ENCODE measurements at regions not wholly inside any gene's neighbourhood (a gene's known extent, or its start where the extent isn't known, plus 50 kb on each side); places are given as distances from the start of the nearest gene placed in this dataset.

- Histone ChIP-seq H3K4me1 (ENCODE audit: insufficient read depth, low read length) (no peaks in the 10 kb centered on the region), H3K9ac (ENCODE audit: low read length) (no peak overlapping the region), H3K36me3 (ENCODE audit: low read depth, low read length) (no peaks in the 10 kb centered on the region), H3K27me3 (ENCODE audit: low read length) (no peaks in the 10 kb centered on the region), H3K27ac (ENCODE audit: low read length) (no peak overlapping the region), H4K20me1 (ENCODE audit: low read length) (no peaks in the 10 kb centered on the region), H3K4me2 (ENCODE audit: low read length) (no peak overlapping the region), H3K4me3 (ENCODE audit: low read length) (no peak overlapping the region), H3F3A (ENCODE audit: low read length, unreplicated experiment) (no peaks in the 10 kb centered on the region), H3K9me2 (replicated peaks; ENCODE audit: low read length) (no peaks in the 10 kb centered on the region), H3K79me2 (ENCODE audit: low read length) (no peaks in the 10 kb centered on the region), H3K9me3 (ENCODE audit: low read length) (no peaks in the 10 kb centered on the region), H2AFZ (ENCODE audit: low read length) (no peak overlapping the region)
- ATAC-seq (no peak), DNase-seq (no peak)
- no TSS peak for BruUV-seq (replicated peaks)
- ChIA-PET CTCF (no interaction called here), POLR2A (ENCODE audit: unreplicated experiment) (no interaction called here)
- intact Hi-C loops (cut with micrococcal nuclease): no loop called here
- TF ChIP-seq EZH2 (IDR thresholded peaks at IDR 0.05; ENCODE audit: low read length, unreplicated experiment) (no peak), CTCF (conservative IDR thresholded peaks at IDR 0.05; ENCODE audit: low read depth, low read length) (no peak), EZH2phosphoT487 (IDR thresholded peaks at IDR 0.05; ENCODE audit: borderline replicate concordance, low read length) (no peak)
These were observed 530.3 kb upstream of the KLF4 start for GRCh38 chr9:108019821-108020220.

- CTCF ChIA-PET: no interaction called here
- Histone ChIP-seq H3F3A (ENCODE audit: low read length, unreplicated experiment) (no peaks in the 10 kb centered on the region), H3K9me2 (replicated peaks; ENCODE audit: low read length) (no peaks in the 10 kb centered on the region), H3K27ac (ENCODE audit: low read length) (no peak overlapping the region), H3K36me3 (ENCODE audit: low read depth, low read length) (no peaks in the 10 kb centered on the region), H3K27me3 (ENCODE audit: low read length) (no peaks in the 10 kb centered on the region), H3K79me2 (ENCODE audit: low read length) (no peaks in the 10 kb centered on the region), H4K20me1 (ENCODE audit: low read length) (no peaks in the 10 kb centered on the region), H3K4me3 (ENCODE audit: low read length) (no peak overlapping the region), H3K9ac (ENCODE audit: low read length) (no peak overlapping the region), H3K9me3 (ENCODE audit: low read length) (no peaks in the 10 kb centered on the region), H3K4me1 (ENCODE audit: insufficient read depth, low read length) (no peaks in the 10 kb centered on the region), H2AFZ (ENCODE audit: low read length) (no peak overlapping the region), H3K4me2 (ENCODE audit: low read length) (no peak overlapping the region)
- no peak for TF ChIP-seq CTCF (conservative IDR thresholded peaks at IDR 0.05; ENCODE audit: low read depth, low read length)
- no peak for TF ChIP-seq EZH2phosphoT487 (IDR thresholded peaks at IDR 0.05; ENCODE audit: borderline replicate concordance, low read length)
- TF ChIP-seq EZH2 (IDR thresholded peaks at IDR 0.05; ENCODE audit: low read length, unreplicated experiment): no peak
- ATAC-seq (no peak), DNase-seq (no peak)
- no TSS peak for BruUV-seq (replicated peaks)
- POLR2A ChIA-PET (ENCODE audit: unreplicated experiment): no interaction called here
- intact Hi-C loops (cut with micrococcal nuclease): no loop called here
These were observed 528.1 kb upstream of the KLF4 start for GRCh38 chr9:108017671-108018070.

DNA sequence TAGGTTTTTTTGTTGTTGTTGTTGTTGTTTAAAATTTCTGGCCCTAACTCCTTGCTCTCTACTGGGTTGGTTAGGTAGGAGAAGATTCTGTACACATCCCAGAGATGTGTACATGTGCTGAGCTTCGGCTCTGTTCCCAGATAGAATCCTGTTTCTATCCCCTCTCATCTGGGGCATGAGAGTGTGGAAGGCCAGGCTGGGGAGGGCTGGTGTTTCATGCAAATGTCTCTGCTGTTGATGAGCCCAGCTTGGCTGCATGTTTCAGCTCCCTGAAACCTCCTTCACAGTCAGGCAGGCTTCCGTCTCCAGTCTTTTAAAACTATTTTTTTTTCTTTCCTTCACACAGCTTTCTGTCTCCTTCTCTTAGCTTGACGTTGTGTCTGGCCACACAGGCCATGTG lies 526.9 kb upstream of the KLF4 start:
- no peaks in the 10 kb centered on the region for H3K36me3 ChIP-seq (ENCODE audit: low read depth, low read length)
- no peaks in the 10 kb centered on the region for H3K4me1 ChIP-seq (ENCODE audit: insufficient read depth, low read length)
- no peaks in the 10 kb centered on the region for H3K79me2 ChIP-seq (ENCODE audit: low read length)
- H3K27me3 ChIP-seq (ENCODE audit: low read length): no peaks in the 10 kb centered on the region
- ChIA-PET POLR2A (ENCODE audit: unreplicated experiment) (no interaction called here), CTCF (no interaction called here)
- H3K9ac ChIP-seq (ENCODE audit: low read length): no peak overlapping the region
- H4K20me1 ChIP-seq (ENCODE audit: low read length): no peaks in the 10 kb centered on the region
- no peaks in the 10 kb centered on the region for H3K9me3 ChIP-seq (ENCODE audit: low read length)
- no peak overlapping the region for H3K4me2 ChIP-seq (ENCODE audit: low read length)
- BruUV-seq (replicated peaks): no TSS peak
- no peaks in the 10 kb centered on the region for H3F3A ChIP-seq (ENCODE audit: low read length, unreplicated experiment)
- no peak for ATAC-seq
- no peak overlapping the region for H3K4me3 ChIP-seq (ENCODE audit: low read length)
- intact Hi-C loops (cut with micrococcal nuclease): no loop called here
- no peak overlapping the region for H3K27ac ChIP-seq (ENCODE audit: low read length)
- no peak for TF ChIP-seq CTCF (conservative IDR thresholded peaks at IDR 0.05; ENCODE audit: low read depth, low read length)
- TF ChIP-seq EZH2 (IDR thresholded peaks at IDR 0.05; ENCODE audit: low read length, unreplicated experiment): no peak
- no peaks in the 10 kb centered on the region for H3K9me2 ChIP-seq (replicated peaks; ENCODE audit: low read length)
- H2AFZ ChIP-seq (ENCODE audit: low read length): no peak overlapping the region
- no peak for DNase-seq
